ENCODE measurements at regions not wholly inside any gene's neighbourhood (a gene's known extent, or its start where the extent isn't known, plus 50 kb on each side); places are given as distances from the start of the nearest gene placed in this dataset.

DNA sequence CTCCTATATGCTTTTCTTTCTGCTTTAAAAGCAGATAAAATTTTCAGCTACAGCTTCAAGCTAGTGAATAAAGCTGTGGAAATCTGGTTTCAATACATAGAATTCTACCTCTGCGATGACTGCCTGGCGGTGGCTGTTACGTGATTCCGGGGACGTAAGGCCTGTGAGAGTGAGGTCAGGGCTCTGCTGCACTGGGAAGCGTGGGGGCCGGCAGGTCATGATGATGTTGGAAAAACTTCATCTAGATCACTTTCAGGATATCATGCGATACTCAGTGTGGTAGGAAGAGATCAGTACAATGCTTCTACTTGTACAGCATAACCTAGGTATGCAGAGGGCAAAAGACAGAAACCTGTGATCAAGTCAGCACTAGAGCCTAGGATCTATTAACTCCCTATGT, 546.8 kb upstream of the B3GAT1 start:
- H3K36me3 ChIP-seq (ENCODE audit: insufficient read depth, low read length), result no peaks in the 10 kb centered on the region
- no peaks in the 10 kb centered on the region for H3K4me1 ChIP-seq (ENCODE audit: insufficient read depth, low read length, severe bottlenecking)
- H3K9ac ChIP-seq (ENCODE audit: low read length), result no peak overlapping the region
- no peaks in the 10 kb centered on the region for H3K9me3 ChIP-seq (ENCODE audit: low read length)
- TF ChIP-seq, protein P1, sequence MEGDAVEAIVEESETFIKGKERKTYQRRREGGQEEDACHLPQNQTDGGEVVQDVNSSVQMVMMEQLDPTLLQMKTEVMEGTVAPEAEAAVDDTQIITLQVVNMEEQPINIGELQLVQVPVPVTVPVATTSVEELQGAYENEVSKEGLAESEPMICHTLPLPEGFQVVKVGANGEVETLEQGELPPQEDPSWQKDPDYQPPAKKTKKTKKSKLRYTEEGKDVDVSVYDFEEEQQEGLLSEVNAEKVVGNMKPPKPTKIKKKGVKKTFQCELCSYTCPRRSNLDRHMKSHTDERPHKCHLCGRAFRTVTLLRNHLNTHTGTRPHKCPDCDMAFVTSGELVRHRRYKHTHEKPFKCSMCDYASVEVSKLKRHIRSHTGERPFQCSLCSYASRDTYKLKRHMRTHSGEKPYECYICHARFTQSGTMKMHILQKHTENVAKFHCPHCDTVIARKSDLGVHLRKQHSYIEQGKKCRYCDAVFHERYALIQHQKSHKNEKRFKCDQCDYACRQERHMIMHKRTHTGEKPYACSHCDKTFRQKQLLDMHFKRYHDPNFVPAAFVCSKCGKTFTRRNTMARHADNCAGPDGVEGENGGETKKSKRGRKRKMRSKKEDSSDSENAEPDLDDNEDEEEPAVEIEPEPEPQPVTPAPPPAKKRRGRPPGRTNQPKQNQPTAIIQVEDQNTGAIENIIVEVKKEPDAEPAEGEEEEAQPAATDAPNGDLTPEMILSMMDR (IDR thresholded peaks at IDR 0.05; ENCODE audit: low read length), result no peak
- no peaks in the 10 kb centered on the region for H4K20me1 ChIP-seq (ENCODE audit: insufficient read depth, low read length)
- H2AFZ ChIP-seq (ENCODE audit: low read length), result no peak overlapping the region
- H3K27me3 ChIP-seq (ENCODE audit: insufficient read depth, low read length), result no peaks in the 10 kb centered on the region
- H3K4me2 ChIP-seq (ENCODE audit: low read length), result no peak overlapping the region
- H3K27ac ChIP-seq (ENCODE audit: low read depth, low read length, poor library complexity, severe bottlenecking), result no peak overlapping the region
- H3K9me2 ChIP-seq (ENCODE audit: low read depth, low read length), result no peaks in the 10 kb centered on the region
- H3K4me3 ChIP-seq (ENCODE audit: low read depth, low read length, poor library complexity, severe bottlenecking), result no peak overlapping the region
- no peaks in the 10 kb centered on the region for H3F3A ChIP-seq (ENCODE audit: insufficient read depth, low read length)
- H3K79me2 ChIP-seq (ENCODE audit: insufficient read depth, low read length), result no peaks in the 10 kb centered on the region

DNA sequence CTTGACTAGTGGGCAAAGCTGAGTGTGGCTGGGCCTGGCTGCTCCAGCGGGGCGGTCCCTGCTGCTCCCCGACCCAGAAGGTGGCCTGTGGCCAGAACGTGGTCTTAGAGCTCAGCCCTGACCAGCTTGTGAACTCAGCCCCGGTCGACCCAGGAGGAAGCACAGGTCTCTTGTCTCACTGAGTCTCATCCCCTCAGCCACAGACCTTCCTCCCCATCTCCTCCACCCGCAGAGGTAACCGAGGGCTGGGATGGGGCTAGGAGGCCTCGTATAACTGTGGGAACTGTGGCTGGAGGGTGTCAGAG, 546.2 kb upstream of the B3GAT1 start:
- TF ChIP-seq EZH2 (IDR thresholded peaks at IDR 0.05; ENCODE audit: borderline replicate concordance, low read length), result no peak
- TF ChIP-seq, protein P1 (IDR thresholded peaks at IDR 0.05; ENCODE audit: low read length), result no peak
- Histone ChIP-seq H3K36me3 (ENCODE audit: insufficient read depth, low read length) (no peaks in the 10 kb centered on the region), H3K4me2 (ENCODE audit: low read length) (no peak overlapping the region), H3K79me2 (ENCODE audit: insufficient read depth, low read length) (no peaks in the 10 kb centered on the region), H3K9me2 (ENCODE audit: low read depth, low read length) (no peaks in the 10 kb centered on the region), H3K4me3 (ENCODE audit: low read depth, low read length, poor library complexity, severe bottlenecking) (no peak overlapping the region), H3K27ac (ENCODE audit: low read depth, low read length, poor library complexity, severe bottlenecking) (no peak overlapping the region), H3F3A (ENCODE audit: insufficient read depth, low read length) (no peaks in the 10 kb centered on the region), H4K20me1 (ENCODE audit: insufficient read depth, low read length) (no peaks in the 10 kb centered on the region), H3K4me1 (ENCODE audit: insufficient read depth, low read length, severe bottlenecking) (no peaks in the 10 kb centered on the region), H2AFZ (ENCODE audit: low read length) (no peak overlapping the region), H3K9ac (ENCODE audit: low read length) (no peak overlapping the region), H3K27me3 (ENCODE audit: insufficient read depth, low read length) (no peaks in the 10 kb centered on the region), H3K9me3 (ENCODE audit: low read length) (no peaks in the 10 kb centered on the region)

DNA sequence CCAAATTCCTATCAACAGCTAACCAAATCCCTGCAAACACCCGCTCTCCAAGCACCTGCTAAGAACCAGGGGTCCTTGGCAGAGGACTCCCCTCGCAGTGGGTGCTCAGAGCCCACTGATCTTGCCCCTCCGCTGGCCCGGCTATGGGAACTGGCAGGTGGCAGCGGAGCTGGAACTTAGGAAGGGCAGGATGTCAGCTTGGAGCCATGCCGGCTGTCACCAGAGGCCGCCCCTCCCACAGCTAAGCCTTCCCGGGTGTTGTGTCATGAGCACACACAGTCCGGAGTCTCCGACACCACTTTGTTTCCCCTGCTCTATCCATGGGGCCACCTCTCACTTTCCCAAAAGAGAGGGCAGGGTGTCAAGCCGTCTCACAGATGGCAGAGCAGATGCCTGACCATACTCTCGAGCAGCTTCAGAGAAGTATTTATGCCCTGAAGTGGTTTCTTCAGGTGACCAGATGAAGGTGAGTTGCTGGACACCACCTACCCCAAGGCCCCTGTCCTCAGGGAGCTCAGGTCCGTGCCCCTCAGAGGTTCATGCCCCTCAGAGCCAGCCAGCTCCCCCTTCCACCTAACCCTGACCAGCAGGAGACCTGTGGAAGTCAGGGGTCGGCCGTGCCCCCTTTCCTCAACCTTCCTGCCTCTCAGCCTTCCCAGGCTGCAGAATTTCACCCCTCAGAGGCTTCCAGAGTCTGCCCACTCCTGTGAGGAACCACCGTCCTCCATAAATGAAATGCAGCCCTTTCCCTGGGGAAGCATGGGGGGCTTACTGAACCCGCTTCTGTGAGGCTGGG, 545.7 kb upstream of the B3GAT1 start:
- H3K79me2 ChIP-seq (ENCODE audit: insufficient read depth, low read length), result no peaks in the 10 kb centered on the region
- no peaks in the 10 kb centered on the region for H4K20me1 ChIP-seq (ENCODE audit: insufficient read depth, low read length)
- no peak overlapping the region for H3K27ac ChIP-seq (ENCODE audit: low read depth, low read length, poor library complexity, severe bottlenecking)
- H3K27me3 ChIP-seq (ENCODE audit: insufficient read depth, low read length), result no peaks in the 10 kb centered on the region
- no peaks in the 10 kb centered on the region for H3K4me1 ChIP-seq (ENCODE audit: insufficient read depth, low read length, severe bottlenecking)
- TF ChIP-seq, protein P1 (IDR thresholded peaks at IDR 0.05; ENCODE audit: low read length), result no peak
- TF ChIP-seq EZH2 (IDR thresholded peaks at IDR 0.05; ENCODE audit: borderline replicate concordance, low read length), result no peak
- H3K9me3 ChIP-seq (ENCODE audit: low read length), result no peaks in the 10 kb centered on the region
- H3K4me2 ChIP-seq (ENCODE audit: low read length), result no peak overlapping the region
- no peak overlapping the region for H3K4me3 ChIP-seq (ENCODE audit: low read depth, low read length, poor library complexity, severe bottlenecking)
- H3K36me3 ChIP-seq (ENCODE audit: insufficient read depth, low read length), result no peaks in the 10 kb centered on the region
- H3K9ac ChIP-seq (ENCODE audit: low read length), result no peak overlapping the region
- no peaks in the 10 kb centered on the region for H3K9me2 ChIP-seq (ENCODE audit: low read depth, low read length)
- H2AFZ ChIP-seq (ENCODE audit: low read length), result no peak overlapping the region
- no peaks in the 10 kb centered on the region for H3F3A ChIP-seq (ENCODE audit: insufficient read depth, low read length)

Data from OCI-LY1 (cell line).